HG03045 (cell line): ENCODE measurements at regions not wholly inside any gene's neighbourhood (a gene's known extent, or its start where the extent isn't known, plus 50 kb on each side); places are given as distances from the start of the nearest gene placed in this dataset.

Experiments used
- ATAC-seq: cut with Tn5 transposase; IDR thresholded peaks from one replicate; pipeline ENCODE4 v1.9.1; 2021; ENCODE audit warnings: mild to moderate bottlenecking, moderate library complexity; ENCODE audit not compliant: unreplicated experiment

DNA sequence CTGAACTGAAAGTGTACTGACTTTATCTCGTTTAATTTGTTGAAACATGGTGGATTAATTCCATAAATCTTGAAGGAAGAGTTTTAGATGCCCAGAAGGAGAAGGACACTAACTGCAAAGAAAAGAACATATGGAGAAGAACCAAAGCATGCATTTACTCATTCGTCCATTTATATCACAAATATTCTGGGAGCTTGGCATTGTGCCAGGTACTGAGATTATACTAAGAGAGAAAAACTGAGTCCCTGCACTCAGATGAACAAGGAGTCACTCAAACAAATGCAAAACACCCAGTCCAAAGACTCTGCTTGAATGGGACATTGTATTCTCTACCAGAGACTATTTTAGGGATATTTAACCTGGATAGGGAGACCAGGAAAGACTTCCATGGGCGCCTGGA is 588.0 kb upstream of the MGMT start:
- no peak for ATAC-seq

- no peak for ATAC-seq
These were observed 587.5 kb upstream of the MGMT start for GRCh38 chr10:128879441-128880140.

DNA sequence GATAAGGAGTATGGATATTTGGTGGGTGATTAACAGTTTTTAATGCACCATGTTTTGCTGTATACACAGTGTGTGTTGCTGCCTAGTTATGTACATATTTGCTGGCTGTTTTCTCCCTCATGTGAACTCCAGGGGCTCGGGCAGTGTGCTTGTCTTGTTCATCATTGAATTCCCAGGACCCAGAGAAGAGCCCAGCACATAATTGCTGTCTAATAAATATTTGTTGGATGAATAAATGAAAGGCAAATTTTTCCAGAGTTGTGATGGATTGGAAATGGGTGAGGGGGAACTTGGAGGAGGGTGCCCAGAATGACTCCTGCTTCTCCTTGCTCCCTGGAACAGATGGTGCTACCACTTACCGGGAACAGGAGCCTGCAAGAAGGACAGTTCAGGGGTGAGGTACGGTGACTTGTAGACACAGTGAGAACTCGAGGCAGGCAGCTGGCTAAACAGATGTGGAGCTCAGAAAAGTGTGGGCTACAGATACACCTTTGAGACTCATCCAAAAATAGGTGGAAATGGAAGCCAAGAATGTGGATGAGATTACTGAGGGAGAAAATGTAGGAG is 586.8 kb upstream of the MGMT start:
- no peak for ATAC-seq

DNA sequence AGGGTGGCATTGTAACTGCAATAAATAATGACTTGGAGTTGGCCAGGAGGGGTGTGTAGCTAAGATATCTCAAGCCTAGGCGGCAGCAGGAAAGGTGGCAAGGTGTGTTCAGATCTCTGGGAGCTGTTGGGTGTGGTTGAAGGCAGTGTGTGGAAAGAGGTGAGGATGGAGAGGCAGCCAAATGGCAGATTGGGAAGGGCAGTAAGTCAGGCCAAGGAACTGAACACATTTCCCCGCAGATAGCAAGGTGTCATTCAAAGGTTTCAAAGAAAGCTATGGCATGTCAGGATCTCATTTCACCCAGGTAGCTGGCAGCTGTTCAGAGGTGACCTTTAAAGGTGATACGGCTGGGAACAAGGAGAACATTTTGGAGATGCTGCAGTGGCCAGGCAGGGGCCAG is 586.0 kb upstream of the MGMT start:
- no peak for ATAC-seq

- ATAC-seq: no peak
These were observed 583.6 kb upstream of the MGMT start for GRCh38 chr10:128883231-128884032.

GRCh38 chr10:128884033-128884425 is 583.0 kb upstream of the MGMT start:
- ATAC-seq: no peak

DNA sequence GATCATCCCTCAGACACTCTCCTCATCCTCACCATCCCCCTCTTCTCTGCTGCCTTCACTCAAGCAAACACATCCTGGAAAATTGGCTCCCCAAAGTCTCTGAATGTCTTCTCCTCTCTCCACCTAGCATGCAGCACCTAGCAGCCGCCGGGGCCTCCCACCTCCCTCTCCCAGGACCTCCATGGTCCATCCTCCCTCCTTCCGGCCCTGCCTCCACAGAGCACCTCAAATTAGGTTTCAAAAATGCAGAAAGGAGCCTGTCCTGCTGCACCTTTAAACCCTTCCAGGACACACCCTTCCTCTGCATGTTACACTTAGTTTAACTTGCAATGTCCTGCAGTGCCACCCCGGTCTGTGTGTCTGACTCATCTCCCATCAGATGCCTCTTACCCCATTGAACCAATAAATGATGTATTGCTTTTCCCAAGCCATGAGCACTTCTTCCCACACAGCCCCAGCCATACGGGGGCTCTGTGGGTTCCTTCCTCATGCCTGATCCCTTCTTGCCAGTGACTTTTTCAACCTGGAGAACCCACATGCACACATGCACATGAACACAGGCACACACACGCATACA is 582.5 kb upstream of the MGMT start:
- no peak for ATAC-seq

GRCh38 chr10:128885573-128886555 is 581.2 kb upstream of the MGMT start:
- no peak for ATAC-seq

DNA sequence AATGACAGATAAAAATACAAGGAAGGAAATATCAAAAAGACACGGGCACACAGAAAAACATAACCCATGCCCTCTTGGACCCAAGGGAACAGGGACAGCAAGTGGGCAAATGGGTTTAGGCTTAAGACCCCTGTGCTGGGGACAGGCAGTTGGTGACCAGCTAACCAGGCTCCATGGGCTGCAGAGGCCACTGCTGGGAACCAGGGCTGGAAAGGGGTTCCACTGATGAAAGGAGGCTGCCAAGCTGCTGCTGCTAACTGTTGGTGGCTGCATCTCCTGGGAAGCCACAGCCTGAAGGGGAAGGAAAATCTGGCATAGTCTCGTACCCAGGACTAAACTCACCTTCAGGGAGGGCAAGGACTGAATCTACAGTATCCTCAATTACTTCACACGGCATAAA is 579.2 kb upstream of the MGMT start:
- no peak for ATAC-seq

- ATAC-seq: no peak
These were observed 575.0 kb upstream of the MGMT start for GRCh38 chr10:128892005-128892404.

GRCh38 chr10:128894641-128895040 is 572.4 kb upstream of the MGMT start:
- no peak for ATAC-seq

DNA sequence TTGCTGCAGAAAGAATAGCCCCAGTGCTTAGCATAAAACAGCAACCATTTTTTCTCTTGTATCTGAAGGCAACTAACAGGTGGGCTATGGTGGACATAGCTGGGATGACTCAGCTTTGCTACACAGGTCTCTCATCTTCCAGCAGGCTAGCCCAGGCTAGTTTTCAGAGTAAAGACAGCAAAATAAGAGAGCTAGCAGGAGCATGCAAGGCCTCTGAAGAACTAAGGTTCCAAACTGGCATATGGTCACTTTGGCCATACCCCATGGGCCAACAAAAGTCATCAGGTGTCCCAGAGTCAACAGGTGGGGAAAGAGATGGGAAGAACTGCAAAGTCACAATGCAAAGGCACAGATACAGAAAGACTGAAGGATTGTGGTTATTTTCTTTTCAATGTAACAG is 571.6 kb upstream of the MGMT start:
- no peak for ATAC-seq

DNA sequence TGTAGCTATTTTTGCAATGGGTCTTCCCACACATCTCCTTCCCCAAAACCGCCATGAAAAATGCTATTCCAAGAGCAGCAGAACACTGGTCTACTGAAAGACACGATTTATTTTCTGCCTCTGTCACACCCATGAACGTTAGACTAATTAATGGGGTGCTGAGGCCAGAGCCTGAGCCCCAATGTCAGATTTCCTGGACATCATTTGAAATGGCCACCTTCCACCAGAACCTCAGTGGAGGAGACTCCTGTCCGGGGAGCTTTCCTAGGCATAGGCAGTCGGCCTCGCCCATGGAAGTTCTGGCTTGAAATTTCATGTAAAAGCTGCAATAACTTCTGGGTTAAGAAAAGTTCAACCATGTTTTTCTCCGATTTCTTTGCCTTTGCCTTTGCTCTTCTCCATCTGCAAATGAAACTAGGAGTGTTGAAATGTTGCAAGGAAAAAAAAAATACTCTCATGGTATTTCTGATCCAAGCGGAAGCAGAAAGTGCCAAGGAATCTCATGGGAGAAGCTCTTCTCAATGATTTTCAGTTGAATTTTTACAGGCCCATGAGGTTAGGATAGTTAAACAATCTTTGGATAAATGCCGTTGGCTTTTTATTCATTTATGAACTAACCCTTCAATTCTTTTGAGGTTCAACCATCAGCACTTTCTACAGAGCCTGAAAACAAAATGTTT is 570.8 kb upstream of the MGMT start:
- ATAC-seq: no peak

DNA sequence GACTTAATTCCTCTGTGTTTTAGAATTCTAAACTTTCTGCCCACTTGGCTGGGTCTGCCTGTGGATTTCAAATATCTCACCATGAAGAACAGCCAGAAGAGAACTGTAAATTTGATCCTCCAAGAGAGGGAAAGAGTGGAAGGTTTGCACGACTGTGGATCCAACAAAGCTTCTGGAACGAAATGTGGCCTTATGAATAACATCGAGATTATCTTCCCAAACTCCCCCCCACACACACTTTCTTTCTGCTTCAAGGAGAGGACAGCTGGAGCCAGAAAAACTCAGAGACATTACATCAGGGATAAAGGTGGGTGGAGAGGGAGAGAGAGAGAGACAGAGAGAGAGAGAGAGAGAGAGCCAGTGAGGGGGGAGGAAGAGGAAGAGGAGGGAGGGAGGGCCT is 570.1 kb upstream of the MGMT start:
- no peak for ATAC-seq

- ATAC-seq: no peak
These were observed 569.5 kb upstream of the MGMT start for GRCh38 chr10:128897401-128898129.

GRCh38 chr10:128898133-128898915 is 568.7 kb upstream of the MGMT start:
- no peak for ATAC-seq

DNA sequence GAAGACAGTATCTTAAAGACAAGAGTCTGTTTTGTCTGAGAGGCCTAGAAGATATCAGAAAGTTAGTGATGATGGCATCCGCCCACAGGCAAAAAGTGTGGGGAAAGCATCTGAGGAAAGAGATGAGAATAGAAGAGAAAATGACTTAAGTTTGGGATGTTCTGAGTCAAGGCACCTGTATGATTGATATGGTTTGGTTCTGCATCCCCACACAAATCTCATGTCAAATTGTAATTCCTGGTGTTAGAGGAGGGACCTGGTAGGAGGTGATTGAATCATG is 568.2 kb upstream of the MGMT start:
- no peak for ATAC-seq

DNA sequence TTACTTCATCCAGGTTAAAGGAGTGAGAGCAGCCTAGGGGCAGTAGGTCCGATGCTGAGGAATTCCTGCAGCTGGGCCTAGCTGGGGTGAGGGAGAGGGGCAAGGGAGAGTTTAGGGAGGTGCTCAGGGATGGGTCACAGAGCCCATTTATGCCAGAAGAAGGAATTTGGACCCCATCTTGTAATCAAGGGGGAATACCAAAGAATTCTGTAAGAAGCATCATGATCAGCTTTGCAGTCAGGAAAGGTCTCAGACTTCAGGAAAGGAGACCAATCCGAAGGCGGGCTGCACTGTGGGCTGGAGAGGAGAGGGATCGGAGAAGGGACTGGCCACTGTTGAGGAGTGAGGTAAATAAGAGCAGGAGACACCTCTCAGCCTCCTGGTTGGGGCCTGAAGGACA is 566.6 kb upstream of the MGMT start:
- ATAC-seq: no peak

GRCh38 chr10:128901236-128901635 is 565.8 kb upstream of the MGMT start:
- no peak for ATAC-seq
